Tibial nerve (tissue), 4 donors: ENCODE measurements at regions not wholly inside any gene's neighbourhood (a gene's known extent, or its start where the extent isn't known, plus 50 kb on each side); places are given as distances from the start of the nearest gene placed in this dataset.

Source experiments
- CTCF ChIP-seq, 5 experiments: fragments of 200-600 bp in 3 of 5; fragments of 450-650 bp in 2 of 5; sonication (generic) in 3 of 5; IDR thresholded peaks; one replicate each; pipeline ENCODE4 v1.5.1; 2016 to 2019; ENCODE audit warnings: antibody characterized with exemption in 5 of 5, mild to moderate bottlenecking in 3 of 5, moderate library complexity in 2 of 5
- EP300 ChIP-seq, 2 donors: sonication (generic); formaldehyde crosslinking; IDR thresholded peaks; one replicate each; pipeline ENCODE4 v1.6.1; 2017; ENCODE audit warnings: antibody characterized with exemption in 2 of 2, mild to moderate bottlenecking in 1 of 2
- POLR2A ChIP-seq, 2 donors: fragments of 450-650 bp; IDR thresholded peaks; one replicate each; pipeline ENCODE4 v1.6.1; 2017; ENCODE audit warnings: antibody characterized with exemption in 2 of 2, mild to moderate bottlenecking in 2 of 2, moderate library complexity in 2 of 2

- TF ChIP-seq POLR2A (IDR thresholded peaks at IDR 0.05) (no peak), CTCF (IDR thresholded peaks at IDR 0.05) (no peak), EP300 (IDR thresholded peaks at IDR 0.05) (peak in 1 of 2 donors; percentile 55)
These were observed 470.0 kb upstream of the INTU start for GRCh38 chr4:127162741-127163140.
